ENCODE measurements at regions not wholly inside any gene's neighbourhood (a gene's known extent, or its start where the extent isn't known, plus 50 kb on each side); places are given as distances from the start of the nearest gene placed in this dataset.

- H3K27me3 Mint-ChIP-seq: peaks cover 0 to 6% (median 0%) of the 10 kb centered on the region in 5 donors
Measured at GRCh38 chr2:156383798-156384197, 51.3 kb upstream of the NR4A2 start.

GRCh38 chr2:156385242-156385641, 50.9 kb upstream of the GPD2 start:
- Histone ChIP-seq H3K4me3 (ENCODE audit: low read length) (no peak overlapping the region), H3K4me1 (ENCODE audit: control insufficient read depth in 2 of 2, insufficient read depth in 2 of 2, low read length in 2 of 2) (no peaks in the 10 kb centered on the region), H3K36me3 (ENCODE audit: control insufficient read depth in 2 of 3, insufficient read depth in 3 of 3, low read length in 3 of 3) (no peaks in the 10 kb centered on the region), H3K27me3 (ENCODE audit: control insufficient read depth in 2 of 2, insufficient read depth in 2 of 2, low read length in 2 of 2) (no peaks in the 10 kb centered on the region), H3K27ac (ENCODE audit: low read depth, low read length) (no peak overlapping the region), H3K9me3 (ENCODE audit: control insufficient read depth in 2 of 3, low read length in 3 of 3) (no peaks in the 10 kb centered on the region)
- DNase-seq (no peak), ATAC-seq (no peak)
- intact Hi-C loops (cut with micrococcal nuclease): no loop called here
- Mint-ChIP-seq H3K4me1 (peaks cover 0 to 18% (median 0%) of the 10 kb centered on the region in 7 donors), H3K9me3 (no peaks in the 10 kb centered on the region), H3K36me3 (peaks cover 0 to 7% (median 0%) of the 10 kb centered on the region in 5 donors), H3K27ac (no peak overlapping the region), H3K4me3 (no peak overlapping the region), H3K27me3 (peaks cover 0 to 6% (median 0%) of the 10 kb centered on the region in 5 donors)
- ChIA-PET CTCF (no interaction called here), POLR2A (interaction anchor here (0.7 to 1.3 kb wide), 2 partner anchors 10 to 14 kb away, joined by 3 read pairs; no protein-coding TSS in a partner anchor)

More at GRCh38 chr2:156383798-156384197, 51.3 kb upstream of the NR4A2 start:
- CTCF ChIA-PET: no interaction called here
- no peaks in the 10 kb centered on the region for H3K36me3 ChIP-seq (ENCODE audit: control insufficient read depth in 2 of 3, insufficient read depth in 3 of 3, low read length in 3 of 3)
- no peak overlapping the region for H3K4me3 Mint-ChIP-seq
- POLR2A ChIA-PET: no interaction called here
- H3K27ac Mint-ChIP-seq: no peak overlapping the region
- H3K9me3 Mint-ChIP-seq: peaks cover 0 to 2% (median 0%) of the 10 kb centered on the region in 11 donors
- intact Hi-C loops (cut with micrococcal nuclease): no loop called here
- H3K4me1 ChIP-seq (ENCODE audit: control insufficient read depth in 2 of 2, insufficient read depth in 2 of 2, low read length in 2 of 2): no peaks in the 10 kb centered on the region
- ATAC-seq: no peak
- H3K9me3 ChIP-seq (ENCODE audit: control insufficient read depth in 2 of 3, low read length in 3 of 3): no peaks in the 10 kb centered on the region
- DNase-seq: no peak
- peaks cover 0 to 7% (median 0%) of the 10 kb centered on the region in 5 donors for H3K36me3 Mint-ChIP-seq
- H3K27ac ChIP-seq (ENCODE audit: low read depth, low read length): no peak overlapping the region
- no peak overlapping the region for H3K4me3 ChIP-seq (ENCODE audit: low read length)
- H3K4me1 Mint-ChIP-seq: peaks cover 0 to 25% (median 0%) of the 10 kb centered on the region in 7 donors
- H3K27me3 ChIP-seq (ENCODE audit: control insufficient read depth in 2 of 2, insufficient read depth in 2 of 2, low read length in 2 of 2): no peaks in the 10 kb centered on the region

Measured in naive thymus-derived CD4-positive, alpha-beta T cell (primary cell).